Left ventricle myocardium inferior (tissue), 1 donor: ENCODE measurements at regions not wholly inside any gene's neighbourhood (a gene's known extent, or its start where the extent isn't known, plus 50 kb on each side); places are given as distances from the start of the nearest gene placed in this dataset.
"Not testable (repeated sequence)": the region's sequence is repeated elsewhere in the genome, so short reads cannot be mapped to it uniquely, and the experiment has no call there.

Source experiments
- DNase-seq: peaks from one replicate; pipeline ENCODE4 v3.0.0-alpha.2; 2020
- H3K27ac ChIP-seq: fragments of 200-600 bp; replicated peaks from 2 replicates; pipeline ENCODE4 v1.8.0; 2021
- H3K27me3 ChIP-seq: fragments of 200-600 bp; 2 replicates; pipeline ENCODE4 v1.8.0; 2021; ENCODE audit warnings: low read depth
- H3K36me3 ChIP-seq: fragments of 200-600 bp; 2 replicates; pipeline ENCODE4 v1.8.0; 2021
- H3K4me1 ChIP-seq: fragments of 200-600 bp; 2 replicates; pipeline ENCODE4 v1.8.0; 2021
- H3K4me3 ChIP-seq: fragments of 200-600 bp; 2 replicates; pipeline ENCODE4 v1.8.0; 2021; ENCODE audit warnings: mild to moderate bottlenecking, moderate library complexity
- H3K9me3 ChIP-seq: fragments of 200-600 bp; replicated peaks from 2 replicates; pipeline ENCODE4 v1.8.0; 2021
- CTCF ChIP-seq: fragments of 200-600 bp; IDR thresholded peaks from 2 replicates; pipeline ENCODE4 v1.8.0; 2021; ENCODE audit warnings: antibody characterized with exemption, mild to moderate bottlenecking, borderline replicate concordance
- intact Hi-C: fragments of 100-400 bp; cut with micrococcal nuclease; formaldehyde crosslinking; loops from one replicate; pipeline ENCODE4 v1.11.0; 2022
- donor health status: DM: no; HTN: yes; CAD: no; lungs with severe emphysema.

- Histone ChIP-seq H3K36me3 (no peaks in the 10 kb centered on the region), H3K4me3 (no peak overlapping the region), H3K27ac (no peak overlapping the region), H3K9me3 (peaks cover 14% of the 10 kb centered on the region), H3K27me3 (no peaks in the 10 kb centered on the region), H3K4me1 (peaks cover 34% of the 10 kb centered on the region)
- DNase-seq = no peak
- no peak for TF ChIP-seq CTCF
- intact Hi-C loops = no loop called here
Observed at GRCh38 chr2:53209679-53210458, 557.7 kb upstream of the CHAC2 start.

- Histone ChIP-seq H3K4me1 (peaks cover 34% of the 10 kb centered on the region), H3K4me3 (no peak overlapping the region), H3K27ac (no peak overlapping the region), H3K9me3 (peaks cover 4% of the 10 kb centered on the region), H3K27me3 (no peaks in the 10 kb centered on the region), H3K36me3 (no peaks in the 10 kb centered on the region)
- intact Hi-C loops = no loop called here
- no peak for DNase-seq
- no peak for TF ChIP-seq CTCF
Observed at GRCh38 chr2:53208815-53209214, 558.8 kb upstream of the CHAC2 start.

GRCh38 chr2:53206226-53206625 lies 561.4 kb upstream of the CHAC2 start:
- H3K4me3 ChIP-seq, H3K27ac ChIP-seq, H3K9me3 ChIP-seq, H3K36me3 ChIP-seq, H3K27me3 ChIP-seq, DNase-seq, intact Hi-C loops: not testable (repeated sequence)
- peaks cover 27% of the 10 kb centered on the region for H3K4me1 ChIP-seq

GRCh38 chr2:53202063-53202462 lies 565.5 kb upstream of the CHAC2 start:
- Histone ChIP-seq H3K9me3 (no peaks in the 10 kb centered on the region), H3K36me3 (no peaks in the 10 kb centered on the region), H3K4me1 (no peaks in the 10 kb centered on the region), H3K27ac (no peak overlapping the region), H3K4me3 (no peak overlapping the region), H3K27me3 (no peaks in the 10 kb centered on the region)
- peak; percentile 37 for TF ChIP-seq CTCF
- DNase-seq = no peak
- intact Hi-C loops = no loop called here

GRCh38 chr2:53200072-53200471 lies 567.5 kb upstream of the CHAC2 start:
- H3K9me3 ChIP-seq = no peaks in the 10 kb centered on the region
- no peak overlapping the region for H3K4me3 ChIP-seq
- no peaks in the 10 kb centered on the region for H3K4me1 ChIP-seq
- H3K36me3 ChIP-seq = no peaks in the 10 kb centered on the region
- intact Hi-C loops = no loop called here
- no peaks in the 10 kb centered on the region for H3K27me3 ChIP-seq
- no peak for TF ChIP-seq CTCF
- no peak overlapping the region for H3K27ac ChIP-seq
- no peak for DNase-seq

GRCh38 chr2:53188851-53189510 lies 578.6 kb upstream of the CHAC2 start:
- DNase-seq = no peak
- no peaks in the 10 kb centered on the region for H3K4me1 ChIP-seq
- H3K36me3 ChIP-seq = no peaks in the 10 kb centered on the region
- no peak for TF ChIP-seq CTCF
- no peaks in the 10 kb centered on the region for H3K9me3 ChIP-seq
- intact Hi-C loops = no loop called here
- H3K4me3 ChIP-seq = no peak overlapping the region
- H3K27ac ChIP-seq = no peak overlapping the region
- H3K27me3 ChIP-seq = no peaks in the 10 kb centered on the region
